ENCODE measurements at regions not wholly inside any gene's neighbourhood (a gene's known extent, or its start where the extent isn't known, plus 50 kb on each side); places are given as distances from the start of the nearest gene placed in this dataset.

DNA sequence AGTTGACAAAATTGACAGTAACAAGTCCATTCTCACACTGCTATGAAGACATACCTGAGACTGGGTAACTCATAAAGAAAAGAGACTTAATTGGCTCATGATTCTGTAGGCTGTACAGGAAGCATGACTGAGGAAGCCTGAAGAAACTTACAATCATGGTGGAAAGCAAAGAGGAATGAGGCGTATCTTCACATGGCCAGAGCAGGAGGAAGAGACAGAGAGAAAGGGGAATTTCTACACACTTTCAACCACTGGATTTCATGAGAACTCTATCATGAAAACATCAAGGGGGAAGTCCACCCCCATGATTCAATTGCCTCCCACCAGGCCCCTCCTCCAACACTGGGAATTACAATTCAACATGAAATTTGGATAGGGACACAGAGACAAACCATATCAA, 758.4 kb upstream of the SLITRK1 start:
- TF ChIP-seq, protein P1, sequence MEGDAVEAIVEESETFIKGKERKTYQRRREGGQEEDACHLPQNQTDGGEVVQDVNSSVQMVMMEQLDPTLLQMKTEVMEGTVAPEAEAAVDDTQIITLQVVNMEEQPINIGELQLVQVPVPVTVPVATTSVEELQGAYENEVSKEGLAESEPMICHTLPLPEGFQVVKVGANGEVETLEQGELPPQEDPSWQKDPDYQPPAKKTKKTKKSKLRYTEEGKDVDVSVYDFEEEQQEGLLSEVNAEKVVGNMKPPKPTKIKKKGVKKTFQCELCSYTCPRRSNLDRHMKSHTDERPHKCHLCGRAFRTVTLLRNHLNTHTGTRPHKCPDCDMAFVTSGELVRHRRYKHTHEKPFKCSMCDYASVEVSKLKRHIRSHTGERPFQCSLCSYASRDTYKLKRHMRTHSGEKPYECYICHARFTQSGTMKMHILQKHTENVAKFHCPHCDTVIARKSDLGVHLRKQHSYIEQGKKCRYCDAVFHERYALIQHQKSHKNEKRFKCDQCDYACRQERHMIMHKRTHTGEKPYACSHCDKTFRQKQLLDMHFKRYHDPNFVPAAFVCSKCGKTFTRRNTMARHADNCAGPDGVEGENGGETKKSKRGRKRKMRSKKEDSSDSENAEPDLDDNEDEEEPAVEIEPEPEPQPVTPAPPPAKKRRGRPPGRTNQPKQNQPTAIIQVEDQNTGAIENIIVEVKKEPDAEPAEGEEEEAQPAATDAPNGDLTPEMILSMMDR (conservative IDR thresholded peaks at IDR 0.05 in 1 of 2, IDR thresholded peaks at IDR 0.05 in 1 of 2; ENCODE audit: low read depth in 1 of 2, low read length in 2 of 2): no peak
- TF ChIP-seq EZH2 (IDR thresholded peaks at IDR 0.05; ENCODE audit: low read length, missing control alignments): no peak
